ENCODE measurements at regions not wholly inside any gene's neighbourhood (a gene's known extent, or its start where the extent isn't known, plus 50 kb on each side); places are given as distances from the start of the nearest gene placed in this dataset.
"Not testable (repeated sequence)": the region's sequence is repeated elsewhere in the genome, so short reads cannot be mapped to it uniquely, and the experiment has no call there.

DNA sequence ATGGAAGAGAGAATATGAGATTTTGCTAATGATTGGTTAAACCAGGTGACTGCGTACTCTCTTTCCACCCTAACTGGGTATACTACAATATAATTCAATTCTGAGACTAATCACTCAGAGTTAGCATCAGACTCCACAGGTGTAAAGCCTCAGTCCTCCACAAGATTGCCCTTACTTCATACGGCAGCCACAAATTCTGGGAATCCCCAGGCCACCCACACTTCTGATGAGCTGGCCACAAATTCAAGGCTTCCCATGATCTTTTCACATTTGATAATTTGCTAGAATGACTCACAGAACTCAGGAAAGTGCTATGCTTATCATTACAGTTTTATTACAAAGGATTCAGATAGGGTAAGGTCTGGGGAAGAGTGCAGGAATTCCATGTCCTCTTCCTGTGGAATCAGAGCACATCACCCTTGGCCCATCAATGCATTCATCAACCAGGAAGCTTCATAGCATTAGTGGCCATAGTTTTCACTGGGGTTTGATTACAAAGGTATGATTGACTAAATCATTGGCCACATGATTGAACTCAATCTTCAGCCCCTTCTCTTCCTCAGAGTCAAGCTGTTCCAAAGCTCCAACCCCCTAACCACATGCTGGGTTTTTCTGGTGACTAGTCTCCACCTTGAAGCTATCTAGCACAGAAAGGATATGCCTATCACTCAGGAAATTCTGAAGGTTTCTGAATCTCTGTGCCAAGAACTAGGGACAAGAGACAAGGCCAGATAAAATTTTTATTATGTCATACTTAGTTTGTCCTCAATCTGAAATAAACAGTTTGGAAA is 131.7 kb downstream of the HHIPL2 start:
- no peak for DNase-seq (ENCODE audit: low spot score)

DNA sequence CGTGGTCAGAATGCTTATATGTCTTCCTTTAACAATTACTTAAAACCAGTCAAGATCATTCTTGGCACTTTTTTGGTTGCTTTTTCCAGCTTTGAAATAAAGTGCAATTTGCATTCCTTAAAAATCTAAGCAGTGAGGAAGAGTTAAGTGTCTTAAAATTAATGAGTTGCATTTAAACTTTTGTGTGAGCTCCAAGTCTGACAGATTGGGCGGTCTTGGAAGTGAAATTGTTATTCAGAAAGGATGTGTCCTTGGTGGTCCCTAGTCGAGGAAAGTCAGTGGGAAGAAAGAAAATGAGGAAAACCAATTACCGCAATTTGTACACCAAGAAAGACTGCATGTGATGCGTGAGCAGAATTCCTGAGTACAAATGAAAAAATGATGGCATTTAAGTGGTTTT is 132.5 kb downstream of the HHIPL2 start:
- DNase-seq (ENCODE audit: low spot score): no peak

DNA sequence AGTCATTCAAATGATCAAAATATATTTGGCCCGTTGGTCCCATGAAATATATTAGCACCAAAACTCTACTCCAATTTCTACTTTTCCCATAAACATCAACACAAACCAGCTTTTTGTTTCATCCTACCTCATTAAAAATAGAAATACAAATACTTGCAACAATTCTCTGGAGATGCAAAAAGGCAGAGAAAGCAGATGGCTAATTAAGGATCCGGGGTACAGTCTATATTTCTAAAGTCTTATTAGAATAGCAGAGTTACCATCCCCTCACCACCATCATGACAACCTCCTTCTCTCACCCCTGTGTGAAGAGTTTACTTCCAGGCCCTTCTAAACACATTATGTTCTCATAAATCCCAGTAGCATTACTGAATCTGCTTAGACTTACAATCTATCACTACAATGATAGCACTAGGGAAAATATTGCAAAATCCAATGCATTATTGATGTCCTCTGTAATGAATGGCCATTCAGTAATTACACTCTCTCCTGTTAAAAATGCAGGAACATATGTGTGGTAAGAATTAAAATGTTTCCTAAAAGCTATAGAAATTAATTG is 133.8 kb downstream of the HHIPL2 start:
- DNase-seq (ENCODE audit: low spot score): no peak

DNA sequence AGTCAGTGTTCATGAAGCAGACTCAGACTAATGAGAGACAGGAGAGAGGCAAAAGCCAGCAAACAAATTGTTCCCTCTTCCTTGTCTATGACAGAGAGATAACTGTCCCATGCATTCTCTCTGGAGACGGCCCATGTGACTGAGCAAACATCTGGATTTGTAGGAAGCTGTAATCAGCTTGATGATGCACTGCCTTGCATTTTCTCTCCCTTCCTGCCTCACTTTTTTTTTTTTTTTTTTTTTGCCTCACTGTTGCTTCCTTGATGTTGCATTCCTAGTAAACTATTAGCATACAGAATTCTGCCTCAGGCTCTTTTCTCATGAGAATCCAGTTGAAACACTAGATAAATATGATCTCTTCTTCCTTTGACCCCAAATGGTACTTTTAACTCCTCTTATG is 134.5 kb downstream of the HHIPL2 start:
- DNase-seq (ENCODE audit: low spot score): no peak

DNA sequence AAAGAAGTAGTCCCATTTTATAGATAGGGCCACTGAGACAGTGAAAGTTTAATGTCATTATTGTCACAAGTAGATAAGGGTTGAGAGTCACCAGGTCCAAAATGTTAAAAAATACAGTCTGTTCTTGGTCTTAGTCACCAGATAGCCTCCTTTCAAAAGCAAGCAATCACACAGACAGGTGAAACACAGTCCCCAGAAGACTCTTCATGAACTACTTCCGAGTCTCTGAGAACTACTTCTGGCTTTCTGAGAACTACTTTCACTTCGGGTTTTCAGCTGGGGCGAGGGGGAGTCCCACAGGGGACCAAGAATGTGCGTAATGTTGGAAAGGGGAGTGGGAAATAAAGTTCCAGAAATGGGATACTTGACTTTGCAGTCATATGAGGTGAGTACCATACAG is 143.2 kb downstream of the HHIPL2 start:
- DNase-seq (ENCODE audit: low spot score): no peak

DNA sequence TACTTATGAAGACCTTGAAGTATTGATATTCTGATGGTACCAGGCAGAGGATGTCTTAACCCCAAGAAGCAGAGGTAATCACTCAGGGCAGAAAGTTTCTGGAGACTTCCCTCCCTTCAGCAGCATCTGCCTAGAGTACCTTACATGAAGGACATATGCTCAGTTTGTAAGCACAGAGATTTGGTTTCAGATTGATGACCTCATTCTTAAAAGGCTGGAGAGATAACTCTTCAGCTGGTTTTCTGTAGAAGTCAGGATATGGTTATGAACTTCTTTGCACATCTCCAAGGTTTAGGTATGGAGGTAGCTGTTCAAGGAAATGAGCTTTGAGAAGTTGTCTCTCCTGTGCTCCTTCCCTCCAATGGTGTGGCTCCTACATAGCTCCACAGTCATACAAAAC is 148.7 kb downstream of the HHIPL2 start:
- DNase-seq (ENCODE audit: low spot score): no peak

DNA sequence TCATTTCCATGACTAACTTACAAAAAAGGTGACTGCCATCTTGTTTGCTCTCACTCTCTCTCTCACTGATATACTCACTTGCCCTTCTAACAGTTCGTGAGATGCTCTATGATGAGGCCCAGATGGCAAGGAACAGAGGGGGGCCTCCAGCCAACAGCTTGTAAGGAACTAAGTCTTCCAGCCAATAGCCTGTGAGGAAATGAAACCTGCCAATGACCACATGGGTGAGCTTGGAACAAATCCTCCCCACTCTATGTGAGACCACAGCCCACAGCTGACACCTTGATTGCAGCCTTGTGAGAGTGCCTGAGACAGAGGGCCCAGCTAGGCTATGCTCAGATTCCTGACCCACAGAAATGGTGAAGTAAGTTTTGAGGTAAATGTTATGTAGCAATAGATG is 153.7 kb downstream of the HHIPL2 start:
- DNase-seq (ENCODE audit: low spot score): no peak

DNA sequence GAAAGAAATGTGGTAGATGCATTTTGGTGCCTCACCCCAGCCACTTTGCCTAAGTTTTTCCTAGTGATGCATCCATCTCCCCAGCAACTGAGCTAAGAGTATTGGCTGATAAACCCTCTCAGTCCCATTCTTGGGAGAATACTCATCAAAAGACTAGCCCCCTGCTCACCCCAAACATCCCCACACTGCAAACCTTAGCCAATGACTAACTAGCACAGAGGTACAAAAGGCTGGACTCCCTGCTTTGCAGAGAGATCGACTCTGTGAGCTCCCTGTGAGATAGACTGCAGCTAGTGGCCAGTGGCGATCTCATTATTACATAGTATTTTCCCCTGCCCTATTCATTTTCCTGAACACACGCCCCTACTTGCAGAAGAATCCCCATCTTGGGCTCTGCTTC is 155.3 kb downstream of the HHIPL2 start:
- no peak for DNase-seq (ENCODE audit: low spot score)

DNA sequence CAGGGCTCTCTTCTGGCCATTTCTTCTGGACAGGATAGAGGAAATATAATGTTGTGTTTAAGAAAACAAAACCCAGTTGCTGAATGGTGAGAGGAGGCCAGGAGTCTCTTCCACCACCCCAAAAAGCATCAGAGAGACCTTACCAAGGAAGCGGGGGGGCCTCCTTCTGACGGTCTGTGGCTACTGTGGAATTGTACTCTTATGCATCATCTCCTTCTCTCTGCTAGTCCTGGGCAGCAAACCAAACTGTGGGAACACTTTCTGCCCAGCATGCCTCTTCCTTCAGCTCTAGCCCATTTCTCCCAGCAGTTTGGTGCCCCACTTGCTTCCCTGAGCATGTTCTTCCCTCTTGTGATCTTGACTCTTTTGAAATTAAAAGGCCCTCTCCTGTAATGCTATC is 157.7 kb downstream of the HHIPL2 start:
- no peak for DNase-seq (ENCODE audit: low spot score)

DNA sequence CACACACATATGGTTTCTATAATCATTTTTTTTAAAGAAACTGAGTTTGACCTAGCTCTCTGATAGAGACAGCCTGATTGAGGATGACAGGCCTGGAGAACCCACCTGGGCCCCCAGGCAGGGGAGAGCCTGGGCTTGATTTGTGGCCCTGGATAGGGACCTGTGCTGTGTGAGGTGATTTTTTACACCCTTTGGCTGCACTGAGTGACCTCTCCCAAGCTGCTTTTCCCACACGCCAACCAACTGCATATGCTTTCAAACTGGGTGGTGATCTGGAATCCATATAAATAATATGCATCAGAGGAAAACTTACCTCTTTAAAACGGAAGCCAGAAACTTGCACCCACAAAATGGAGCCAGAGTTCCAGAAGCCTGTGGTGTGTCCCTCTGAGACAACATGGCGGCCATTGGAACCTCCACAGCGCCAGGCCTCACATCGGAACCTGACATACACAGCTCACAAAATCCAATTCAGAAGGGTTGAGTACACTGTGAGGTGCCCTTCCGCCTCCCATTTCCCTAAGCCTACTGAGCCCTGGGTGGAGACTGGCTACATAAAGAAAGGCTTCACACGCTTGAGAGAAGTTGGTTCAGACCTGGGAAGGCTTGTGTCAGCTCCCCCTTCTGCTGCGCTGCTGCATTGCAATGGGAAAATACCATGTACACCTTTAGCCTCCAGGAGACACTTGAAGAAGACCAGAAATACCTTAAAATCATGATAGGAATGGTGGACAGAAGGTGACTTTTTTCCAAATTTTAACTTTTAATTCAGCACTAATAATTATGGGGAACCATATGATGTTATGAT is 160.7 kb downstream of the HHIPL2 start:
- no peak for DNase-seq (ENCODE audit: low spot score)

DNA sequence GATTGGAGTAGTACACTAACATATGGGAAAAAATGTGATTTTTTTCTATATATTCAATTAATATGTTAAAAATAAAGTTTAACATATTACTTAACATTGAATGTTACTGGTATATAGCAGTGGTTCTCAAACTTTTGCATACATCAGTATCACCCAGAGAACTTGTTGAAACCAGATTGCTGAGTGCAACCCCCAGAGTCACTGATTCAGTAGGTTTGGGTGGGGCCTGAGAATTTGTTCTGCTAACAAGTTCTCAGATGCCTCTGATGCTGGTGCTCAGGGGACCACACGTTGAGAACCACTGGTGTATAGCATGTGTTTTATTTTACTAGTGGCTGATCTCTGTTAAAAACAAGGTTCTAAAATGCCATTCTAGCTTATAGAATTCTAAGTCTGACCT is 161.9 kb downstream of the HHIPL2 start:
- DNase-seq (ENCODE audit: low spot score): no peak

DNA sequence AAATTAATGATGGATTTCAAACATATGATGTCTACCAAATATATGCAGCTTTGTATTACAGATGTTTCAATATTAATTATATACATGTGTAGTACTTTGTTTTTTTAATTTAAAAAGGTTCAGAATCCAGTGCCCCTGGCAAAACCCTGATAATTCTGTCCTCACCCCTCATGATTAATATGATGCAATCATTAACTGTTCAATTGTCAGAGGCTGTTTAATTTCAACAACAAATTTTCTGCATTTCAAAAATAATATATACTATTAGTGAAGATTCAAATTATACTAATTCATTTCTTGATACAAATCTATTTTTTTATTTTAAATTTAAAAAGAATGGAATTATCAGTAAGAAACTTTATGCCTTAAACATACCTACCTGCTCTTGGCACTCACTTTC is 162.6 kb downstream of the HHIPL2 start:
- DNase-seq (ENCODE audit: low spot score): no peak

DNA sequence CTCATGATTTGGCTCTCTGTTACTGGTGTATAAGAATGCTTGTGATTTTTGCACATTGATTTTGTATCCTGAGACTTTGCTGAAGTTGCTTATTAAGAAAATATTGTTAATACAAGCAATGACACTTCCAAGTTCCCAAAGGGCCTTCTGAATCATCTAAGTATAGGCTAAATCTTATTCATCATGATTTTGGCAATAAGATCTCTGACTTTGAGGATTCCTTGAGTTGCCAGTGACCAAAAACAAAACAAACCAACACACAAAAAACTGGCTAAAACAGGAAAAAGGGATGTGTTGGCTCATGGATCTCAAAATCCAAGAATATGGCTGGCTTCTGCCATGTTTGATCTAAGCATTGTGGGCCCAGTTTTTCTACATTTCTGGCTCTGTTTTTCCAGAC is 163.4 kb downstream of the HHIPL2 start:
- no peak for DNase-seq (ENCODE audit: low spot score)

DNA sequence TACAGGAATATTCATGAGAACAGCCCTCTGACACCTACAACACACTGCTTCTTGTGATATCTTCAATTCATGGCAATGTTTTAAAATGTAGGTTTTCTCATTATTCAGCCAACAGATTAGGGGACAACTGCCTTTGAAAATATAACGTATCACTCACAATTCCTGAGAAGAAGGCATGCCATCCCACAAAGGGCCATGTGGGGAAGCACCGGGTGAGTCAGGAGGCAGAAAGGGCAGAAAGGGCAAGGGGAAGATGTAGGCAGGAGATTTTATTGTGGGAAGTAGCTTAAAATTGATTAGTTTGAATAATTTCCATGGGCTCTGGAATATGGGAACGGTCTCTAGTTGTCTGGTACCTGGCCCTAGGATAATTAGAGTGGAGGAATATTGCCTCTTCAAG is 165.7 kb downstream of the HHIPL2 start:
- DNase-seq (ENCODE audit: low spot score): no peak

DNA sequence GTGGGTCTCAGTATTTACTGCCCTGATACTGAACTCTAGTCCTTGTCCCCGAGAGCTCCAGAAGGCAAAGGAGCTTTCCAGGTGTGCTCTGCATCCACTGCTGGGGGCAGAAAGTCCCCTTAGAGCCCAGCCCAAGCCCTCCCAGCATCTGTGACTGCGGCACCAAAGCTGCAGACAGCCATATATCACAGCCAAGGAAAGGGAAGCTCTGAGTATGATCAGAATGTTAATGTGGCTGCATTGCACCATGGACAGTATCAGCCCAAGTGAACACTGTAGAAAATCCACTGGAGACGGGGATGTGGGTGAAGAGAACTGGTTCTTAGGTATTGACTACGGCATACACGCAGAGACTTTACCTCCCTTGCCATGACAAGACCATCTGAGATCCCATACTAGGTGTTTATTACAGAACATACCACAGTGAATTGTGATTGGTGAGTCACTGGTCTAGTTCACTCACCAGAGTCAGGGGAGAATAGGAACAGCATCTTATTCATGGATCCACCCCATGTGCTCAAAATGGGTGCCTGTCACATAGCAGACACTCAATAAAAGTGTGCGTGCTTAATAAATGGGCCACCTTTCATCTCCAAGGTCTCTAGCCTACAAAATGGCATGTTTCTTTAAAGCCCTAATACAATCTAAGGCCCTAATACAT is 170.3 kb downstream of the HHIPL2 start:
- no peak for DNase-seq (ENCODE audit: low spot score)

DNA sequence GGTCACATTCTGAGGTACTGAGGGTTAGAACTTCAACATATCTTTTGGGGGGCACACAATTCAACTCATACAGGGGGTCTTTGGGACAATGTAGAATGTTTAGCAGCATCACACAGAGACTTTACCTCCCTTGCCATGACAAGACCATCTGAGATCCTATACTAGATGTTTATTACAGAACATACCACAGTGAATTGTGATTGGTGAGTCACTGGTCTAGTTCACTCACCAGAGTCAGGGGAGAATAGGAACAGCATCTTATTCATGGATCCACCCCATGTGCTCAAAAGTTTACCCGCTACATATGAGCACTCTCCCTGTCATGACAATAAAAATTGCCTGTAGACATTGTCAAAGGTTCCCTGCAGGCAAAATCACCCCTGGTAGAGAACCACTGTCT is 171.1 kb downstream of the HHIPL2 start:
- not testable (repeated sequence) for DNase-seq (ENCODE audit: low spot score)

DNA sequence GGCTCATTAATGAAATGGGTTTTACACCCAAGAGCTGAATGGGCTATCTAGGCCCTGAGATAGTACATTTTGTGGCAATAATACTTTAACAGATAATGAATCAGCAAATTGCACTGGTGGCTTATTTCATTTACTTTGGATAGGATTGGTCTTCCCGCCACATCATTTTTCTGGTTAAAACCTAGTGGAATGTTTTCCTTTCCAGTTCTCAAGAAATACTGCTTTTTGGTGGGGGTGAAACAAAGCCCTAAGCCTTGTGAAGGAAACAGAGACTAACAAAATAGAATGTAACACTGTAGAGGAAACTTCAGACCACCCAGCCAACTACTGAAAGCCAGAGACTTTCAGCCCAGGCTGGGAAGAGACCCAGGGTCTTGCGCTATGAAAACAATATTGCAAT is 172.2 kb downstream of the HHIPL2 start:
- DNase-seq (ENCODE audit: low spot score): no peak

DNA sequence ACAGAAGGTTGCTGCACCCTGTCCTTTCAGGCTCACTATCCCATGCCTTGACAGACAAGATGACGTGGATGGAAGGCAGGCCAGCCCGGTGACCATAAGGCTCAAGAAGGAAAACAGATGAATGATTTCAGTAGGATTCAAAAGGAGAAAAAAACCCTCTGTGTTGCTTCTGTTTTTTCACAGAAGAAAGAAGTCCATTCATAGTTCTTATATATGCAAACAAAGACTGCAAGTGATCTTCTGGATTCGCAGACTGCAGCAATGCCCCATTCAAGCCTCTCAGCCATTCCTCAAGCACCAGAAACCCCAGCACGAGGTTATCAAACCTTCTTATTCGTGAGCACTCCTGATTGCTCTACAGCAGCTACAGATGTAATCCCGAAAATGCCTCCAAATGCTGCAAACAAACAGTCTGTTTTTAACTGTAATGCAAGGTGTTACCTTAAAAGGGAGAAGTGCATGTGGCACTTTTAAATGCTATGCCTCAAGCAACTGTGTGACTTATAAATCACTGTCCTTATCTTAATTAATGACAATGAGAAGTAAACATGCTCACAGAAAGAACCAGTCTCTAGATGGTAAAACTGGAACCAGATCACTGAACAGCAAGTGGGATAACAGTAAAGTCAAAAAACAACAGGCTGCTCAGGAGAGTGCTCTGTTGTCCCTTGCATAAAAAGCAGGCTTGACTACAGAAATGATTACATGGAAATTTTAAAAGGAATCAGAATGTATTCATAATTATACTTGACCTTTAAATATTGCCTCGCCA is 173.9 kb downstream of the HHIPL2 start:
- no peak for DNase-seq (ENCODE audit: low spot score)

DNA sequence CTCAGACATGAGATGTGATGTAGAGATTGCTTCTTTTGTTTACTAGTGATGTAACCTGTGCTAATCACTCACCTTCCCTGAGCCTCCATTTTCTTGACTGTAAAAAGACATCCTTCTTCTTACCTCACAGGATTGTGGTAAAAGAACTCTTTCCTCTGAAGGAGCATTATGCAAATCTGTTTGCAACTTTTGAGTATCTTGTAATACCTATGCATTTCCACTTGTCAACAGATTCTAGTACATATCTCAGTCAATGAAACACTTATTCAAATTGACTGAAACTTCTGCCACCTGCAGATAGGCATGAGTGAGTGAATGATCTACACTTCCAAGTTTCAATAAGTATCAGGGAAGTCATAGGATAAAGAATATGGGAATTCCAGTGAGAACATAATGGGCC is 174.7 kb downstream of the HHIPL2 start:
- no peak for DNase-seq (ENCODE audit: low spot score)

DNA sequence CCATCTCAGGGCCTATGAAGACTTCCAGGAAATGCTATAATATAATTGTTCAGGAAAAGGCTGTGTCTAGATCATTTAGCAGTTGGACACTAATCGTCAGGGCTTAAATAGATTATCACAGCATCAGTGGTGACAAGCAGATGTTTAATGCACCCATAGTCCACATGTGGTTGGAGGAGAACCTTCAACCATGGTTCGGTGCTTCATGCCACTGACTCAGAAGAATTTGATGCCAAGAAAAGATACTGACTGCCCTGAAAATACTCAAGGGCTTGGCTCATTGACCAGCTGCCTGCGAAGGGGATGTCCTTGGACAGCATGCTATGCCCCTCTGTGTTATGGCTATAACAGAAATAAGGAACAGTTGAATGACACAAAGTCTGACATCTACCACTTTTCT is 175.7 kb downstream of the HHIPL2 start:
- no peak for DNase-seq (ENCODE audit: low spot score)

DNA sequence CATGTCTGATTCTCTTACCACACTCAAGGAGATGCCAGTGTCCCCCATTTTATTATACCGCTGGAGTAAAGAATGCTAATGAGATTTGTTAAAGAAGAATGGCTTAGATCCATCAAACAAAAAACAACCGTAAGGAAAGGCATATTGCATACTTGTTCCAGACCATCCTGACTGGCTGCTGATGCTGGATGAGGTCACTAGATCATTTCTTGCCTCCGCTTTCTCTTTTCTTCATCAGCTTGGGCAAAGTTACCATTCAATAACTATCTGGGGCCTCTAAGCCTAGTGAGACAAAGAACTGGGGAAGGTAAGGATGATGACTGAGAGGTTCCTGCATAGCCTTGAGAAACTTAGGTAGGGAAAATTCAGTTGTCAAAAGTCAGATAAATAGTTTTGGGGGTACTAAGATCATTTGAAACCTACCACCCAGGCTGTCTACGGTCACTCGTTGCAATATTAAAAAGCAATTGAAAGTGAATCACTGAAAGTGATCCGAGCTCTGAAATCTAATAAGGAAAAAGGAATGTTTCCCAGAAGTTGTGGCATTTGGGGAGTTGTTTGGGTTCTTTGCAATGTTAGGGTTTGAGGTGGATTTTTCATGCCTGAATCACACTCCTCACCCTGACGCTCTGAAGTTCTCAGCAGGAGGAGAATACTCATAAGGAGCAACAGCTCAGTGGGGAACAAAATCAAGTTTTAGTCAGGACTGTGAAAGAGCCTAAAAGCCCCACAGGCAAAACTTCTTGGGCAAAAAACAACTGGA is 176.8 kb downstream of the HHIPL2 start:
- no peak for DNase-seq (ENCODE audit: low spot score)

Measured in hematopoietic multipotent progenitor cell treated with erythropoietin and hydrocortisone succinate and interleukin-3 and kit ligand, for 17 days (in vitro differentiated cells).